GM21367 (cell line): ENCODE measurements at regions not wholly inside any gene's neighbourhood (a gene's known extent, or its start where the extent isn't known, plus 50 kb on each side); places are given as distances from the start of the nearest gene placed in this dataset.
"Not testable (repeated sequence)": the region's sequence is repeated elsewhere in the genome, so short reads cannot be mapped to it uniquely, and the experiment has no call there.

Experiments used
- ATAC-seq: cut with Tn5 transposase; IDR thresholded peaks from one replicate; pipeline ENCODE4 v1.9.1; 2021; ENCODE audit not compliant: unreplicated experiment

- no peak for ATAC-seq
Measured at GRCh38 chr10:29730969-29731368, 96.2 kb upstream of the SVIL start.

DNA sequence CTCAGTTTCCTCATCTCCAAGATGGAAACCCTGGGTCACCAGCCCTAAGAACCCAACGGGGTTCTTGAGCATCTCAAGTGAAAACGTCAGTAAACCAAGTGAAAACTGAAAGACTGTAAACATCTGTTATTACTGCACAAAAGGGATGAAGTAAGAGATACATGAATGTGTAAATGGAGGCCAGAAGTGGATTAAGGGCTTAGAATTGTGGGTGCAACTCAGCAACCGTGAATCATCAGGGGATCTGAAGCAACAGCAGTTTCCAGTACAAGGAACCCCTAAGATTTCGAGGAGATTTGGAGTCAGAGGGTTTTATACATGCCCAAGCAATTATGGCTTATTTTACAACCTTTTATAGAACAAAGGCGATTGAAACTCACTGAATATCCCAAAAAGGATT lies 95.7 kb upstream of the SVIL start:
- no peak for ATAC-seq

DNA sequence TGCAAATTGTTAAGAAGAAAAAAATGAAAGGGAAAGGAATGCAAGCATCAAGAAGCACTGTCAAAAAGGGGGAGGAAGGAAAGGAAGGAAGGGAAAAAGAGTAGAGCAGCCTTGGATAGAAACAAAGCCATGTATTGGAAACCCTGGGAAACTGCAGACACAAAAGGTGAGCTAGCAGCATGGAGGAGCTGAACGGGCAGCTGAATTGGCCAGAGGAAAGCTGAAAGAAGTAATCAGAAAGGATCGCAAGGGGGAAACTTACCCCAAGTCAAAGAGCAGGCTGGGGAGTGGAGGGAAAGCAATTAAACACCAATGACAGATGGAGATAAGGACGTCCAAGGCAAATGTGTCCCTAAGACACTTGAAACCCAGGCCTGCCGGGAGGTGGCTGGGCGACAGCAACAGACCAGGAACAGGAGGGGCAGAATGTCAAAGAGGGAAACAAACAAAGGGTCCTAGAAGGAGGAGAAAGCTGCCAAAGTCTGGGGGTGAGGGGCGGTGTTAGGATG lies 93.8 kb upstream of the SVIL start:
- ATAC-seq = no peak

GRCh38 chr10:29725927-29726326 lies 91.2 kb upstream of the SVIL start:
- ATAC-seq = not testable (repeated sequence)

GRCh38 chr10:29725133-29725720 lies 90.5 kb upstream of the SVIL start:
- no peak for ATAC-seq

DNA sequence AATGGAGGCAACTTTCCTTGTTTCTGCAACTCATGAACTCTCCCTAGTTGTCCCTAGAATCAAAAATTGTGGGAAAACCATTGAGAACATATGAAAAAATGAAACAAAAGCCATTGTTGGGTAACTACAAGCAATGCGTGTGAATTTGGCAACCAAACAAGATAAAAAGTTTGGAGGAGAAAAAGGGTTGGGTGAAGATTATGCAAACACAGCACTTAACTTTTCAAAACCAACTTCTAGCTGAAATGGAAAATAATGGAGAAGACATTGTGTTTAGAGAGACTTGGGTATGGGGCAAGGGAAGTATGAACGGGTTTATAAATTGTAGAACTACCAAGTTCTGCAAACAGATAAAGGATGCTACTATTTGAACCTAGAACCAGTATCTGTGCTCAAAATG lies 89.0 kb upstream of the SVIL start:
- ATAC-seq = no peak

DNA sequence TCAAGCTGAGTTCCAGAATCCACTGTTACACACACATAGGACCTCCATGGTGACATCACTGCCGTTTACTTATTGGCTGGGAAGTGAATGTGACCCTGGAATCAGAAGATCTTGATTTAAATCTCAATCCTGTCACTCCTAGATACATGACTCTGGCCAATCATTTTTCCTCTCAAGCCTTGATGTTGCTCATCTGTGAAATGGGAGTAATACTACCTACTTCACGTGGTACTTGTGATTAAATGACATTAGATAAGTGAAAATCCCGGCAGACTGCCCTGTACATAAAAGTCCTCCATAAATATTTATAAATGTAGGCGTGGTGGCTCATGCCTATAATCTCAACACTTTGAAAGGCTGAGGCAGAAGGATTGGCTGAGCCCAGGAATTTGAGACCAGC lies 88.0 kb upstream of the SVIL start:
- no peak for ATAC-seq

DNA sequence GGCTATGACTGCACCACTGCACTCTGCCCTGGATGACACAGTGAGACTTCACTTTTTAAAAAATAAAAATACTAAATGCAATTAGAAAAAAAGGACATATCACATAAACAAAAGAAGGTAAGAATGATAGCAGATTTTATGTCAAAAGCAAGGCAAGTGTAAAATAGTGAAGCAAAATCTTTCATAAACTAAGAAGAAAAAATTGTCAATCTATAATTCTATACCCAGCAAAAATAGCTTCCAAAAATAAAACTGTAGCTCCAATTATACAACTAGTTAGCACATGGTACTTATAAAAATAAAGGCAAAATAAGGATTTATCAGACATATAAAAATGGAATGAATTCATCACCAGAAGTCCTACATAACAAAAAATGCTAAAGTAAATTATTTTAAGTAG lies 85.4 kb upstream of the SVIL start:
- no peak for ATAC-seq

GRCh38 chr10:29719281-29719675 lies 84.5 kb upstream of the SVIL start:
- no peak for ATAC-seq

DNA sequence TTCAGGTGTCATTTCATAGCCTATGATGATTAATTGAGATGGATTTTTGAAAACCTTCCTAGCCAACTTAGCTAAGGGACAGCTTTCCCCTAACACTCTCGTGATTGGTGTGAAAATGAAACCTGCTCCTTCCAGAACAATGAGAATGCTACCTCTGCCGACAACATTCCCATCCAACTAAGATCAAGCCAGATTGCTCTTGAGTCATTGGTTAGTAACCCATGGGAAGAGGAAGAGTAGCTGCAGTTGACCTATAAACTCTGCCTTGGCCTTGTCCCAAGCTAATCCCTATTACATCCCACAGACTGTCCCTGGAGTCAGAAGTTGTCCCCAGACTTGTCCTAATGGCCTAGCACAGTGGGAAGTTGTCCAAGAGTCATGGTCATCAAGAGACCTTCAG lies 80.5 kb upstream of the SVIL start:
- ATAC-seq = no peak

- ATAC-seq = no peak
Measured at GRCh38 chr10:29714096-29714874, 79.5 kb upstream of the SVIL start.

DNA sequence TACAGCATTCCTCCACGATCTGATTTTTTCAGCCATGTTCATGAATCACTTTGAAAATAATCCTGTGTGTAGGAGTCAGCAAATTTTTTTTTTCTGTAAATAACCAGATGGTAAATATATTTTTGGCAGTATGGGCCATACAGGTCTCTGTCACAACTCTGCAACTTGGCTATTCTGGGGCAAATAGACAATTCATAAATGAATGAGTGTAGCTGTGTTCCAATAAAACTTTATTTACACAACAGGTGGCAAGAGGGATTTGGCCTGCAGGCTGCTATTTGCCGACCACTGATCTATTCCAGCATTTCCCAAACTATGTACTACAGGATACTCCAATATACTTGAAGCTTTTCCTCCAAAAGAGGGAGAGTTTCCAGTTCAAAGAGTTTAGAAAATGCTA lies 78.7 kb upstream of the SVIL start:
- ATAC-seq = no peak

- ATAC-seq = no peak
Measured at GRCh38 chr10:29712108-29712507, 77.3 kb upstream of the SVIL start.

DNA sequence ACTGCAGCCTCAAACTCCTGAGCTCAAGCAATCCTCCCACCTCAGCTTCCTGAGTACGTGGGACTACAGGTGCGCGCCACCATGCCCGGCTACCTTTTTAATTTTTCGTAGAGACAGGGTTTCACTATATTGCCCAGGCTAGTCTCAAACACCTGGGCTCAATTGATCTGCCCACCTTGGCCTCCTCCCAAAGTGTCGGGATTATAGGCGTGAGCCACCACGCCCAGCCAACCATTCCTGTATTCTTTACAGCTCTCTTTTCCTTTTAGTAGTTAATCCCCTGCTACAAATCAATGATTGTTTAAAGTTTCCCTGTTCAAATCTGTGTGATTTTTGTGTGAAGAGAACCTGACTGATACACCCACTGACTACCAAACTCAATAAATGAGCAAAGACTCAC lies 75.4 kb upstream of the SVIL start:
- ATAC-seq = no peak

DNA sequence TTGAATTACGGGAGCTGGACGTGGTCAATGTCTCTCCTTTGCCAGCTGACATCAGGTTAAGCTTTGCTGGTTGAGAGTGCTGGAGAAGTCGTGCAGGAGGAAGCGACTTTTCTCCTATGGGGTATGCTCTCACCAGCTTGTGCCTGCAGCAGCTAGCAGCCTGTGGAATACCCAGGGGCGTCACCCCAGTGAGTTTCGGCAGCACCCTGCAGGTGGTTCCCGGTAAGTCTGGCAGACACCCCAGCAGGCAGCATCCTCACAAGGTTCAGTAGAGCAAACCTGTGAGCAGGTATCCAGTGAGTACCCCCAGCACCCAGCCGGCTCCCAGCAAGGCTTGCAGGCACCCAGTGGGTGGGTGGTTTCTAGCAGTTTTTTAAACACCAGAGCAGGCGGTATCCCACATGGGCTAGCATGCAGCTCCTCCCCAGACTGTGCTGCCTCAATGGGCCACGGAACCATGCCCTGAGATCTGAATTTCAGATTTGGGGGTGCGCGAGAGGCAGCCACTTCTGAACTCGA lies 74.8 kb upstream of the SVIL start:
- no peak for ATAC-seq

GRCh38 chr10:29703271-29703670 lies 68.5 kb upstream of the SVIL start:
- ATAC-seq = no peak

DNA sequence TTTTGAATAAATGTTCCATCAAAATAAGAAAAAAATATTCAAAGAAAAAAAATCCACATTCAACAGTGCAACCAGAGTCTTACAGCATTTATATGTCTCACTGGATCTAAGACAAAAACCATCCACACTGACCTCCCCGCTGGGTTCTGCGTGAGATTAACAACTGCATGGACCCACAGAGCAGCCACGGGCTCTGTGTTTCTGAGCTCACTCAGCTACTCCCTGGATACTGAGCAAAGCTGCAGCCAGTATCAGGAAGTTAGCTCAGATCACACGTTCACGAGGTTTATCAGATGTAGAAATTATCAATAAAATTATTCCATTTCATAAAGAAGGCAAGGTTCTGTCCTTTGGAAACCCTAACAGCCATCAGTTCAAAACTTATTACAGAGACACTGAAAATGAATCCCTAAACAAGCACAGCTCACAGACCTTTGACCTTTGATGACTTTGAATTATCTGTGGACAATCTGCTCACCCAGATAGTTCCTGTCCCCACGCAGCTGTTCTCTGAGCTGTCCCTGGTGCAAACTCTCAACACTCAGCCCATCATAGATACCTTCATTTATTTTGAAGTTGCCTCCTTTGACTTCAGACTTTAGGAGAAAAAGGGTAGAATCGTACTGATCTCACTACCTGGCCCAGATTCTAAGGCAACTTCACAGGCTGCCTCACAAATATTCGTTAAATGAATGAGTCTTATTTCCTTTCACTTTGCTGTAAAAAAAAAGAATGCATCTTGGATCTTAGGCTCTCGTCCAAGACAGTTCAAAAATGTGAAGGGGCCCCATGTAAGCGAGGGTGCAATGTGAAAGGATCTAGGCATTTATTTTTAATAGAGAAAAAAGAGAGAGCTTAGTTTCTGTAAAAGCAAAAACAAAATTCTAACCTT lies 67.7 kb upstream of the SVIL start:
- no peak for ATAC-seq

DNA sequence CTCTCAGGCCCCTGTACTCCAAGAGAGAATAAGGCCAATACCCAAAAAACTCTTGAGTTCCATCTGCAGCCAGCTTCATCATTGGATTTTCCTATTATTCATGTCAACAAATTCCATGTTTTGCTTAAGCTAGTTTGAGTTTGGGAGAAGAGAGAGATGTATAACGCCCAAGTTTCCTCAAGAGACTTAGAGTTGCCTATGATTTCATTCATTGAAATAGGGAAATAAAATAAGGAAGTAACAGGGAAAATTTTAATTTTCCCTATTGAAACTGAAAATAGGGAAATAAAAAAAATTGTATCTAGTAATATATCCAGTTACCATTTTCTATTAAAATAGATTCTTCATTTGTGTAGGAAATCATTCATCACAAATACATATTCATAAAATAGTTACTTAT lies 66.5 kb upstream of the SVIL start:
- no peak for ATAC-seq

GRCh38 chr10:29699621-29700020 lies 64.8 kb upstream of the SVIL start:
- no peak for ATAC-seq

GRCh38 chr10:29698773-29699490 lies 64.2 kb upstream of the SVIL start:
- no peak for ATAC-seq

DNA sequence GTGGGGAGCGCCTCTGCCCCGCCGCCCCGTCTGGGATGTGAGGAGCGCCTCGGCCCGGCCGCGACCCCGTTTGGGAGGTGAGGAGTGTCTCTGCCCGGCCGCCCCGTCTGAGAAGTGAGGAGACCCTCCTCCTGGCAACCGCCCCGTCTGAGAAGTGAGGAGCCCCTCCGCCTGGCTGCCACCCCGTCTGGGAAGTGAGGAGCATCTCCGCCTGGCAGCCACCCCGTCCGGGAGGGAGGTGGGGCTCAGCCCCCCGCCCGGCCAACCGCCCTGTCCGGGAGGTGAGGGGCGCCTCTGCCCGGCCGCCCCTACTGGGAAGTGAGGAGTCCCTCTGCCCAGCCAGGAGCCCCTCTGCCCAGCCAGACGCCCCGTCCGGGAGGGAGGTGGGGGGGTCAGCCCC lies 61.8 kb upstream of the SVIL start:
- not testable (repeated sequence) for ATAC-seq
